ENCODE measurements at regions not wholly inside any gene's neighbourhood (a gene's known extent, or its start where the extent isn't known, plus 50 kb on each side); places are given as distances from the start of the nearest gene placed in this dataset.

- CTCF ChIA-PET: no interaction called here
- DNase-seq (ENCODE audit: extremely low spot score): no peak
- no peak for TF ChIP-seq CTCF (IDR thresholded peaks at IDR 0.05; ENCODE audit: control extremely low read depth, extremely low read depth, low read depth, missing control alignments)
- POLR2A ChIA-PET: no interaction called here
Measured at GRCh38 chr5:85517386-85517785, 1100.4 kb upstream of the COX7C start.

GRCh38 chr5:85533341-85534047 is 1084.2 kb upstream of the COX7C start:
- no peak for DNase-seq (ENCODE audit: extremely low spot score)
- ChIA-PET POLR2A (no interaction called here), CTCF (no interaction called here)
- no peak for TF ChIP-seq CTCF (IDR thresholded peaks at IDR 0.05; ENCODE audit: control extremely low read depth, extremely low read depth, low read depth, missing control alignments)

- DNase-seq (ENCODE audit: extremely low spot score): no peak
- TF ChIP-seq CTCF (IDR thresholded peaks at IDR 0.05; ENCODE audit: control extremely low read depth, extremely low read depth, low read depth, missing control alignments): no peak
- CTCF ChIA-PET: no interaction called here
- POLR2A ChIA-PET: no interaction called here
Measured at GRCh38 chr5:85538362-85538761, 1079.4 kb upstream of the COX7C start.

GRCh38 chr5:85545129-85545528 is 1072.6 kb upstream of the COX7C start:
- no peak for TF ChIP-seq CTCF (IDR thresholded peaks at IDR 0.05; ENCODE audit: control extremely low read depth, extremely low read depth, low read depth, missing control alignments)
- POLR2A ChIA-PET: no interaction called here
- no peak for DNase-seq (ENCODE audit: extremely low spot score)
- CTCF ChIA-PET: no interaction called here

GRCh38 chr5:85549229-85549628 is 1068.5 kb upstream of the COX7C start:
- no peak for DNase-seq (ENCODE audit: extremely low spot score)
- TF ChIP-seq CTCF (IDR thresholded peaks at IDR 0.05; ENCODE audit: control extremely low read depth, extremely low read depth, low read depth, missing control alignments): no peak
- ChIA-PET POLR2A (no interaction called here), CTCF (no interaction called here)

- no peak for DNase-seq (ENCODE audit: extremely low spot score)
- no peak for TF ChIP-seq CTCF (IDR thresholded peaks at IDR 0.05; ENCODE audit: control extremely low read depth, extremely low read depth, low read depth, missing control alignments)
- CTCF ChIA-PET: no interaction called here
- POLR2A ChIA-PET: no interaction called here
Measured at GRCh38 chr5:85549836-85550599, 1067.7 kb upstream of the COX7C start.

Measured in GM10248 (cell line).